Osteocyte (in vitro differentiated cells): ENCODE measurements at regions not wholly inside any gene's neighbourhood (a gene's known extent, or its start where the extent isn't known, plus 50 kb on each side); places are given as distances from the start of the nearest gene placed in this dataset.

Experiments
- DNase-seq: peaks from one replicate; pipeline ENCODE4 v3.0.0; 2021; ENCODE audit warnings: mixed read lengths; ENCODE audit not compliant: unreplicated experiment; ENCODE audit errors: extremely low spot score
- H3K27ac Mint-ChIP-seq: one replicate; pipeline ENCODE4 v1.8.0; 2021; ENCODE audit warnings: mild to moderate bottlenecking, mixed read lengths; ENCODE audit not compliant: unreplicated experiment
- H3K27me3 Mint-ChIP-seq: one replicate; pipeline ENCODE4 v1.8.0; 2021; ENCODE audit warnings: mixed read lengths; ENCODE audit not compliant: unreplicated experiment
- H3K36me3 Mint-ChIP-seq: one replicate; pipeline ENCODE4 v1.8.0; 2021; ENCODE audit warnings: mixed read lengths; ENCODE audit not compliant: unreplicated experiment
- H3K4me1 Mint-ChIP-seq: one replicate; pipeline ENCODE4 v1.8.0; 2021; ENCODE audit warnings: mixed read lengths; ENCODE audit not compliant: unreplicated experiment
- H3K4me3 Mint-ChIP-seq: one replicate; pipeline ENCODE4 v1.8.0; 2021; ENCODE audit warnings: mild to moderate bottlenecking, moderate library complexity, mixed read lengths; ENCODE audit not compliant: unreplicated experiment
- H3K9me3 Mint-ChIP-seq: one replicate; pipeline ENCODE4 v1.8.0; 2021; ENCODE audit warnings: mixed read lengths; ENCODE audit not compliant: unreplicated experiment
- CTCF ChIP-seq: fragments of 200-600 bp; sonication (generic); IDR thresholded peaks from 2 replicates; pipeline ENCODE4 v1.5.0; 2021; ENCODE audit warnings: antibody characterized with exemption, mild to moderate bottlenecking, moderate library complexity

- Mint-ChIP-seq H3K4me1 (no peaks in the 10 kb centered on the region), H3K27ac (no peak overlapping the region), H3K4me3 (no peak overlapping the region), H3K36me3 (no peaks in the 10 kb centered on the region), H3K9me3 (no peaks in the 10 kb centered on the region), H3K27me3 (no peaks in the 10 kb centered on the region)
- no peak for TF ChIP-seq CTCF
- no peak for DNase-seq
These were observed 592.9 kb downstream of the SUCLG1 start for GRCh38 chr2:83866211-83866610.

- Mint-ChIP-seq H3K27ac (no peak overlapping the region), H3K4me1 (no peaks in the 10 kb centered on the region), H3K27me3 (no peaks in the 10 kb centered on the region)
These were observed 596.5 kb downstream of the SUCLG1 start for GRCh38 chr2:83862600-83862999.

GRCh38 chr2:83860320-83860719 is 598.8 kb downstream of the SUCLG1 start:
- Mint-ChIP-seq H3K27me3 (no peaks in the 10 kb centered on the region), H3K36me3 (no peaks in the 10 kb centered on the region), H3K4me3 (no peak overlapping the region), H3K27ac (no peak overlapping the region), H3K9me3 (no peaks in the 10 kb centered on the region), H3K4me1 (no peaks in the 10 kb centered on the region)
- TF ChIP-seq CTCF = no peak
- no peak for DNase-seq

More at GRCh38 chr2:83862600-83862999, 596.5 kb downstream of the SUCLG1 start:
- Mint-ChIP-seq H3K36me3 (no peaks in the 10 kb centered on the region), H3K4me3 (no peak overlapping the region), H3K9me3 (no peaks in the 10 kb centered on the region)
- no peak for DNase-seq
- TF ChIP-seq CTCF = no peak

DNA sequence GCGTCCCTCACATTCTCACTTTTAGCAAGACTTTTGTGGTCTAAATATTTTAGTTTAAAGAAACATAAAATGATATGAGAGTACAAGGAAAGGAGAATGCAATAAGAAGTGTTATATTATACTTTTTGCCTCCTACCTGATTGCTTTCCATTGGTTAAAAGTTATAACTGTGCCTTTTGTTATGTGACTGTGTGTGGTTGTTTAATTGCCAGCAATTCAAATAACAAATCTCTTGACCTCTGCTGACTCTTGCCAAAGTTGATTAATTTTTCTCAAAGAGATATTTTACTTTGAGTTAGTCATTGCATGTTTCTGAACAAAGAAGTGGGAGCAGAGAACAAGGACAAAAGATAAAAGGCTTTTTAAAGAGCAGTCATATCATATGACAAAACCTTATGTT is 599.5 kb downstream of the SUCLG1 start:
- H3K9me3 Mint-ChIP-seq = no peaks in the 10 kb centered on the region
- no peak for TF ChIP-seq CTCF
- no peaks in the 10 kb centered on the region for H3K4me1 Mint-ChIP-seq
- H3K36me3 Mint-ChIP-seq = no peaks in the 10 kb centered on the region
- DNase-seq = no peak
- no peak overlapping the region for H3K27ac Mint-ChIP-seq
- H3K27me3 Mint-ChIP-seq = no peaks in the 10 kb centered on the region
- no peak overlapping the region for H3K4me3 Mint-ChIP-seq

GRCh38 chr2:83851066-83851465 is 608.0 kb downstream of the SUCLG1 start:
- H3K4me3 Mint-ChIP-seq = no peak overlapping the region
- no peaks in the 10 kb centered on the region for H3K27me3 Mint-ChIP-seq
- peaks cover 3% of the 10 kb centered on the region for H3K9me3 Mint-ChIP-seq
- H3K27ac Mint-ChIP-seq = no peak overlapping the region
- H3K4me1 Mint-ChIP-seq = no peaks in the 10 kb centered on the region
- no peaks in the 10 kb centered on the region for H3K36me3 Mint-ChIP-seq
- TF ChIP-seq CTCF = no peak
- DNase-seq = no peak
